HepG2 (cell line): ENCODE measurements at regions not wholly inside any gene's neighbourhood (a gene's known extent, or its start where the extent isn't known, plus 50 kb on each side); places are given as distances from the start of the nearest gene placed in this dataset.

Experiments
- DPF2 ChIP-seq: sonication (generic); formaldehyde crosslinking; IDR thresholded peaks from 2 replicates; pipeline ENCODE4 v1.4.0; 2020; ENCODE audit warnings: mild to moderate bottlenecking, low read depth, missing genetic modification reagents, borderline replicate concordance
- FOXP1 ChIP-seq, 2 experiments: fragments of 450-650 bp in 1 of 2; IDR thresholded peaks; 2 replicates each; pipeline ENCODE4 v1.6.1; 2017 to 2018; ENCODE audit warnings: antibody characterized with exemption in 1 of 2
- HMG20A ChIP-seq: IDR thresholded peaks from 2 replicates; pipeline ENCODE4 v1.6.1; 2016; ENCODE audit warnings: borderline replicate concordance
- MED1 ChIP-seq: sonication (generic); formaldehyde crosslinking; IDR thresholded peaks from 2 replicates; pipeline ENCODE4 v1.4.0; 2020; ENCODE audit warnings: missing genetic modification reagents
- PRPF4 ChIP-seq: fragments of 200-400 bp; formaldehyde crosslinking; IDR thresholded peaks from 2 replicates; pipeline ENCODE4 v1.6.1; 2016; ENCODE audit warnings: low read length, low read depth; ENCODE audit not compliant: poor library complexity, severe bottlenecking
- REXO4 ChIP-seq: sonication (generic); formaldehyde crosslinking; IDR thresholded peaks from 2 replicates; pipeline ENCODE4 v1.8.0; 2022; ENCODE audit warnings: missing genetic modification reagents, mild to moderate bottlenecking, borderline replicate concordance
- RNF2 ChIP-seq: fragments of 450-650 bp; conservative IDR thresholded peaks from 2 replicates; pipeline ENCODE4 v1.6.1; 2016; ENCODE audit warnings: low read depth
- ZBTB7A ChIP-seq: sonication (generic); formaldehyde crosslinking; IDR thresholded peaks from 2 replicates; pipeline ENCODE4 v1.8.0; 2022; ENCODE audit warnings: mild to moderate bottlenecking, missing genetic modification reagents
- ZNF263 ChIP-seq: sonication (generic); formaldehyde crosslinking; IDR thresholded peaks from 2 replicates; pipeline ENCODE4 v1.4.0; 2020; ENCODE audit warnings: missing genetic modification reagents
- ZNF292 ChIP-seq: sonication (generic); formaldehyde crosslinking; IDR thresholded peaks from 2 replicates; pipeline ENCODE4 v1.8.1; 2022; ENCODE audit warnings: mild to moderate bottlenecking, low read depth, missing genetic modification reagents, borderline replicate concordance
- ZNF329 ChIP-seq: sonication (generic); formaldehyde crosslinking; IDR thresholded peaks from 2 replicates; pipeline ENCODE4 v1.9.0; 2021; ENCODE audit warnings: low read depth, mild to moderate bottlenecking, missing genetic modification reagents
- ZNF670 ChIP-seq: sonication (generic); formaldehyde crosslinking; IDR thresholded peaks from 2 replicates; pipeline ENCODE4 v1.8.0; 2022; ENCODE audit warnings: mild to moderate bottlenecking, missing genetic modification reagents, borderline replicate concordance
- ZNF674 ChIP-seq: sonication (generic); formaldehyde crosslinking; IDR thresholded peaks from 2 replicates; pipeline ENCODE4 v1.5.0; 2020; ENCODE audit warnings: low read depth, mild to moderate bottlenecking, missing genetic modification reagents
- ZNF766 ChIP-seq: sonication (generic); formaldehyde crosslinking; IDR thresholded peaks from 2 replicates; pipeline ENCODE4 v1.5.0; 2020; ENCODE audit warnings: missing genetic modification reagents, borderline replicate concordance
- TF ChIP-seq, protein P1 (sequence below): IDR thresholded peaks from 2 replicates; pipeline ENCODE4 v1.4.0; 2020; ENCODE audit warnings: mild to moderate bottlenecking, missing genetic modification reagents
- TF ChIP-seq, protein P2 (sequence below): sonication (generic); formaldehyde crosslinking; IDR thresholded peaks from 2 replicates; pipeline ENCODE4 v1.4.0; 2020; ENCODE audit warnings: low read depth, mild to moderate bottlenecking, missing genetic modification reagents
- TF ChIP-seq, protein P3 (sequence below): sonication (generic); formaldehyde crosslinking; IDR thresholded peaks from 2 replicates; pipeline ENCODE4 v1.8.0; 2022; ENCODE audit warnings: mild to moderate bottlenecking, missing genetic modification reagents, moderate library complexity
- TF ChIP-seq, protein P4 (sequence below): IDR thresholded peaks from 2 replicates; pipeline ENCODE4 v1.6.1; 2016; ENCODE audit warnings: missing compliant biosample characterization, missing genetic modification reagents, borderline replicate concordance
- TF ChIP-seq, protein P5 (sequence below): sonication (generic); formaldehyde crosslinking; IDR thresholded peaks from 2 replicates; pipeline ENCODE4 v1.5.0; 2020; ENCODE audit warnings: mild to moderate bottlenecking, missing genetic modification reagents, moderate library complexity
- TF ChIP-seq, protein P6 (sequence below): sonication (generic); formaldehyde crosslinking; IDR thresholded peaks from 2 replicates; pipeline ENCODE4 v1.8.0; 2022; ENCODE audit warnings: mild to moderate bottlenecking, missing genetic modification reagents

DNA sequence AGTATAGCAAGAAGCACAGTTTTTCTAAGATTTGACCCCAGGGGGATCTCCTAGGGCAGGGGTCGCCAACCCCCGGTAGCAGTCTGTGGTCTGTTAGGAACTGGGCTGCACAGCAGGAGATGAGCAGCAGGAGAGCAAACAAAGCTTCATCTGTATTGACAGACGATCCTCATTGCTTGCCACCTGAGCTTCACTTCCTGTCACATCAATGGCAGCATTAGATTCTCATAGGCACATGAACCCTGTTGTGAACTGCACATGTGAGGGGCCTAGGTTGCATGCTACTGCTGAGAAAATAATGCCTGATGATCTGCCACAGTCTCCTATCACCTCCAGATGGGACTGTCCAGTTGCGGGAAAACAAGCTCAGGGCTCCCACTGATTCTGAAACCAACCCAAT is 136.2 kb downstream of the RGPD3 start (continued):
- TF ChIP-seq, protein P1, sequence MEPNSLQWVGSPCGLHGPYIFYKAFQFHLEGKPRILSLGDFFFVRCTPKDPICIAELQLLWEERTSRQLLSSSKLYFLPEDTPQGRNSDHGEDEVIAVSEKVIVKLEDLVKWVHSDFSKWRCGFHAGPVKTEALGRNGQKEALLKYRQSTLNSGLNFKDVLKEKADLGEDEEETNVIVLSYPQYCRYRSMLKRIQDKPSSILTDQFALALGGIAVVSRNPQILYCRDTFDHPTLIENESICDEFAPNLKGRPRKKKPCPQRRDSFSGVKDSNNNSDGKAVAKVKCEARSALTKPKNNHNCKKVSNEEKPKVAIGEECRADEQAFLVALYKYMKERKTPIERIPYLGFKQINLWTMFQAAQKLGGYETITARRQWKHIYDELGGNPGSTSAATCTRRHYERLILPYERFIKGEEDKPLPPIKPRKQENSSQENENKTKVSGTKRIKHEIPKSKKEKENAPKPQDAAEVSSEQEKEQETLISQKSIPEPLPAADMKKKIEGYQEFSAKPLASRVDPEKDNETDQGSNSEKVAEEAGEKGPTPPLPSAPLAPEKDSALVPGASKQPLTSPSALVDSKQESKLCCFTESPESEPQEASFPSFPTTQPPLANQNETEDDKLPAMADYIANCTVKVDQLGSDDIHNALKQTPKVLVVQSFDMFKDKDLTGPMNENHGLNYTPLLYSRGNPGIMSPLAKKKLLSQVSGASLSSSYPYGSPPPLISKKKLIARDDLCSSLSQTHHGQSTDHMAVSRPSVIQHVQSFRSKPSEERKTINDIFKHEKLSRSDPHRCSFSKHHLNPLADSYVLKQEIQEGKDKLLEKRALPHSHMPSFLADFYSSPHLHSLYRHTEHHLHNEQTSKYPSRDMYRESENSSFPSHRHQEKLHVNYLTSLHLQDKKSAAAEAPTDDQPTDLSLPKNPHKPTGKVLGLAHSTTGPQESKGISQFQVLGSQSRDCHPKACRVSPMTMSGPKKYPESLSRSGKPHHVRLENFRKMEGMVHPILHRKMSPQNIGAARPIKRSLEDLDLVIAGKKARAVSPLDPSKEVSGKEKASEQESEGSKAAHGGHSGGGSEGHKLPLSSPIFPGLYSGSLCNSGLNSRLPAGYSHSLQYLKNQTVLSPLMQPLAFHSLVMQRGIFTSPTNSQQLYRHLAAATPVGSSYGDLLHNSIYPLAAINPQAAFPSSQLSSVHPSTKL (CRISPR knock-in tag): peak; percentile 92
- TF ChIP-seq DPF2 (peak; percentile 63; the same call in 1 of the 2 replicates), MED1 (peak; percentile 85), FOXP1 (IDR thresholded peaks at IDR 0.05) (no peak), FOXP1 (CRISPR knock-in tag; IDR thresholded peaks at IDR 0.05) (peak; percentile 51; the same call in 1 of the 2 replicates), PRPF4 (no peak), HMG20A (CRISPR knock-in tag) (peak; percentile 54; the same call in 1 of the 2 replicates), ZNF292 (CRISPR knock-in tag) (peak; percentile 92), ZBTB7A (peak; percentile 92), ZNF329 (CRISPR knock-in tag) (0 out of 2 replicates have a peak, but pooled peaks have one; percentile 24), ZNF670 (CRISPR knock-in tag) (peak; percentile 79; the same call in 1 of the 2 replicates), ZNF674 (CRISPR knock-in tag) (no peak), ZNF263 (CRISPR knock-in tag) (no peak; the same call in 1 of the 2 replicates), RNF2 (0 out of 2 replicates have a peak, but pooled peaks have one; percentile 44), REXO4 (CRISPR knock-in tag) (no peak), ZNF766 (0 out of 2 replicates have a peak, but pooled peaks have one; percentile 66)
- TF ChIP-seq, protein P2, sequence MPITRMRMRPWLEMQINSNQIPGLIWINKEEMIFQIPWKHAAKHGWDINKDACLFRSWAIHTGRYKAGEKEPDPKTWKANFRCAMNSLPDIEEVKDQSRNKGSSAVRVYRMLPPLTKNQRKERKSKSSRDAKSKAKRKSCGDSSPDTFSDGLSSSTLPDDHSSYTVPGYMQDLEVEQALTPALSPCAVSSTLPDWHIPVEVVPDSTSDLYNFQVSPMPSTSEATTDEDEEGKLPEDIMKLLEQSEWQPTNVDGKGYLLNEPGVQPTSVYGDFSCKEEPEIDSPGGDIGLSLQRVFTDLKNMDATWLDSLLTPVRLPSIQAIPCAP (CRISPR knock-in tag): peak; percentile 70; the same call in 1 of the 2 replicates
- TF ChIP-seq, protein P3, sequence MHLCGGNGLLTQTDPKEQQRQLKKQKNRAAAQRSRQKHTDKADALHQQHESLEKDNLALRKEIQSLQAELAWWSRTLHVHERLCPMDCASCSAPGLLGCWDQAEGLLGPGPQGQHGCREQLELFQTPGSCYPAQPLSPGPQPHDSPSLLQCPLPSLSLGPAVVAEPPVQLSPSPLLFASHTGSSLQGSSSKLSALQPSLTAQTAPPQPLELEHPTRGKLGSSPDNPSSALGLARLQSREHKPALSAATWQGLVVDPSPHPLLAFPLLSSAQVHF (CRISPR knock-in tag): peak; percentile 76
- TF ChIP-seq, protein P4, sequence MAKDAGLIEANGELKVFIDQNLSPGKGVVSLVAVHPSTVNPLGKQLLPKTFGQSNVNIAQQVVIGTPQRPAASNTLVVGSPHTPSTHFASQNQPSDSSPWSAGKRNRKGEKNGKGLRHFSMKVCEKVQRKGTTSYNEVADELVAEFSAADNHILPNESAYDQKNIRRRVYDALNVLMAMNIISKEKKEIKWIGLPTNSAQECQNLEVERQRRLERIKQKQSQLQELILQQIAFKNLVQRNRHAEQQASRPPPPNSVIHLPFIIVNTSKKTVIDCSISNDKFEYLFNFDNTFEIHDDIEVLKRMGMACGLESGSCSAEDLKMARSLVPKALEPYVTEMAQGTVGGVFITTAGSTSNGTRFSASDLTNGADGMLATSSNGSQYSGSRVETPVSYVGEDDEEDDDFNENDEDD: peak; percentile 64; the same call in 1 of the 2 replicates
- TF ChIP-seq, protein P5, sequence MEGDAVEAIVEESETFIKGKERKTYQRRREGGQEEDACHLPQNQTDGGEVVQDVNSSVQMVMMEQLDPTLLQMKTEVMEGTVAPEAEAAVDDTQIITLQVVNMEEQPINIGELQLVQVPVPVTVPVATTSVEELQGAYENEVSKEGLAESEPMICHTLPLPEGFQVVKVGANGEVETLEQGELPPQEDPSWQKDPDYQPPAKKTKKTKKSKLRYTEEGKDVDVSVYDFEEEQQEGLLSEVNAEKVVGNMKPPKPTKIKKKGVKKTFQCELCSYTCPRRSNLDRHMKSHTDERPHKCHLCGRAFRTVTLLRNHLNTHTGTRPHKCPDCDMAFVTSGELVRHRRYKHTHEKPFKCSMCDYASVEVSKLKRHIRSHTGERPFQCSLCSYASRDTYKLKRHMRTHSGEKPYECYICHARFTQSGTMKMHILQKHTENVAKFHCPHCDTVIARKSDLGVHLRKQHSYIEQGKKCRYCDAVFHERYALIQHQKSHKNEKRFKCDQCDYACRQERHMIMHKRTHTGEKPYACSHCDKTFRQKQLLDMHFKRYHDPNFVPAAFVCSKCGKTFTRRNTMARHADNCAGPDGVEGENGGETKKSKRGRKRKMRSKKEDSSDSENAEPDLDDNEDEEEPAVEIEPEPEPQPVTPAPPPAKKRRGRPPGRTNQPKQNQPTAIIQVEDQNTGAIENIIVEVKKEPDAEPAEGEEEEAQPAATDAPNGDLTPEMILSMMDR (CRISPR knock-in tag): 0 out of 2 replicates have a peak, but pooled peaks have one; percentile 11
- TF ChIP-seq, protein P6, sequence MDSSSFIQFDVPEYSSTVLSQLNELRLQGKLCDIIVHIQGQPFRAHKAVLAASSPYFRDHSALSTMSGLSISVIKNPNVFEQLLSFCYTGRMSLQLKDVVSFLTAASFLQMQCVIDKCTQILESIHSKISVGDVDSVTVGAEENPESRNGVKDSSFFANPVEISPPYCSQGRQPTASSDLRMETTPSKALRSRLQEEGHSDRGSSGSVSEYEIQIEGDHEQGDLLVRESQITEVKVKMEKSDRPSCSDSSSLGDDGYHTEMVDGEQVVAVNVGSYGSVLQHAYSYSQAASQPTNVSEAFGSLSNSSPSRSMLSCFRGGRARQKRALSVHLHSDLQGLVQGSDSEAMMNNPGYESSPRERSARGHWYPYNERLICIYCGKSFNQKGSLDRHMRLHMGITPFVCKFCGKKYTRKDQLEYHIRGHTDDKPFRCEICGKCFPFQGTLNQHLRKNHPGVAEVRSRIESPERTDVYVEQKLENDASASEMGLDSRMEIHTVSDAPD (CRISPR knock-in tag): no peak
